ENCODE measurements at regions not wholly inside any gene's neighbourhood (a gene's known extent, or its start where the extent isn't known, plus 50 kb on each side); places are given as distances from the start of the nearest gene placed in this dataset.

DNA sequence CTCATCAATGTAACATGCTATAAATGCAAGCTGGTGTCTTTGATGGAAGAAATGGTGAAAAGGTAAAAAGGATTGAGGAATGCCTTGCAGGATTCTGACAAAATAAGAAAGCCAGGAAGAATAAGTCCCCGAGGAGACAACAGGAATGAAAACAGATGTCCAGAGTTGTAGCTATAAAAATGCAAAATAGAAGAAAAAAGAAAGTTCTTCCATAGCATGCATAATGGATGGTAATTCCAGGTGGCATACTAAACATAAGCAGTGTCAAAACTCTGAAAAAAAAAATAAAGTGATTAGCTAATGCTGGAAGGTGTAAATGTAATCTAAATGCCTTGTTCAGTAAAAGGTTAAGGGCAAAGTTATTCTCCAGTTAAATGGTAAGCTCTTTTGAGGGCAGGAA is 225.9 kb upstream of the CHST9 start:
- Histone ChIP-seq H2BK5ac (ENCODE audit: low read depth, low read length, poor library complexity, severe bottlenecking) (no peak overlapping the region), H2AFZ (replicated peaks; ENCODE audit: low read length, poor library complexity) (no peak overlapping the region), H4K91ac (ENCODE audit: insufficient read depth, low read depth, low read length) (no peak overlapping the region), H3K27me3 (ENCODE audit: control insufficient read depth, insufficient read depth, low read length) (no peaks in the 10 kb centered on the region), H3K79me1 (ENCODE audit: low read depth in 1 of 2, low read length in 2 of 2) (no peaks in the 10 kb centered on the region), H3K23ac (ENCODE audit: low read depth, low read length) (no peak overlapping the region), H3K4me1 (ENCODE audit: control insufficient read depth, insufficient read depth, low read length) (no peaks in the 10 kb centered on the region), H3K18ac (ENCODE audit: low read depth, low read length) (no peak overlapping the region), H2AK5ac (ENCODE audit: low read depth, low read length) (no peak overlapping the region), H3K9ac (ENCODE audit: low read depth, low read length) (no peak overlapping the region), H3K36me3 (ENCODE audit: control insufficient read depth, insufficient read depth, low read length) (no peaks in the 10 kb centered on the region), H4K8ac (ENCODE audit: low read depth in 2 of 2, low read length in 2 of 2) (no peak overlapping the region), H2BK15ac (ENCODE audit: low read depth, low read length) (no peak overlapping the region), H3K27ac (ENCODE audit: insufficient read depth, low read length) (no peak overlapping the region), H2AK9ac (replicated peaks; ENCODE audit: low read depth, low read length, poor library complexity) (no peak overlapping the region), H4K20me1 (ENCODE audit: insufficient read depth, low read length) (no peaks in the 10 kb centered on the region), H3K9me3 (ENCODE audit: control insufficient read depth, insufficient read depth, low read length) (no peaks in the 10 kb centered on the region; the same call in 1 of the 2 replicates), H3K14ac (replicated peaks; ENCODE audit: low read depth, low read length) (no peak overlapping the region), H2BK120ac (ENCODE audit: low read depth, low read length) (no peak overlapping the region), H4K5ac (ENCODE audit: low read depth, low read length) (no peak overlapping the region), H3K4me3 (ENCODE audit: insufficient read depth, low read depth, low read length) (no peak overlapping the region), H2BK20ac (ENCODE audit: low read depth, low read length) (no peak overlapping the region), H3K4me2 (ENCODE audit: low read depth, low read length) (no peak overlapping the region), H3K9me1 (ENCODE audit: insufficient read depth, low read length) (no peaks in the 10 kb centered on the region), H3K56ac (ENCODE audit: extremely low read depth, insufficient read depth, low read length) (no peak overlapping the region), H3K4ac (ENCODE audit: low read depth, low read length) (no peak overlapping the region)
- DNase-seq (no peak), ATAC-seq (ENCODE audit: low read depth) (no peak)
- intact Hi-C loops (cut with micrococcal nuclease) (no loop called here), in situ Hi-C loops (cut with MboI; ENCODE audit: low sequenced_read_pairs) (no loop called here), dilution Hi-C loops (cut with HindIII; ENCODE audit: low sequenced_read_pairs, unreplicated experiment) (no loop called here)
- TF ChIP-seq, protein P1, sequence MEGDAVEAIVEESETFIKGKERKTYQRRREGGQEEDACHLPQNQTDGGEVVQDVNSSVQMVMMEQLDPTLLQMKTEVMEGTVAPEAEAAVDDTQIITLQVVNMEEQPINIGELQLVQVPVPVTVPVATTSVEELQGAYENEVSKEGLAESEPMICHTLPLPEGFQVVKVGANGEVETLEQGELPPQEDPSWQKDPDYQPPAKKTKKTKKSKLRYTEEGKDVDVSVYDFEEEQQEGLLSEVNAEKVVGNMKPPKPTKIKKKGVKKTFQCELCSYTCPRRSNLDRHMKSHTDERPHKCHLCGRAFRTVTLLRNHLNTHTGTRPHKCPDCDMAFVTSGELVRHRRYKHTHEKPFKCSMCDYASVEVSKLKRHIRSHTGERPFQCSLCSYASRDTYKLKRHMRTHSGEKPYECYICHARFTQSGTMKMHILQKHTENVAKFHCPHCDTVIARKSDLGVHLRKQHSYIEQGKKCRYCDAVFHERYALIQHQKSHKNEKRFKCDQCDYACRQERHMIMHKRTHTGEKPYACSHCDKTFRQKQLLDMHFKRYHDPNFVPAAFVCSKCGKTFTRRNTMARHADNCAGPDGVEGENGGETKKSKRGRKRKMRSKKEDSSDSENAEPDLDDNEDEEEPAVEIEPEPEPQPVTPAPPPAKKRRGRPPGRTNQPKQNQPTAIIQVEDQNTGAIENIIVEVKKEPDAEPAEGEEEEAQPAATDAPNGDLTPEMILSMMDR (conservative IDR thresholded peaks at IDR 0.05; ENCODE audit: low read depth, low read length) = no peak
- TF ChIP-seq MXI1 (IDR thresholded peaks at IDR 0.05; ENCODE audit: borderline replicate concordance, low read depth, low read length) = no peak
- no peak for TF ChIP-seq RFX5 (IDR thresholded peaks at IDR 0.05; ENCODE audit: low read depth, low read length)
- no peak for TF ChIP-seq BHLHE40 (IDR thresholded peaks at IDR 0.05; ENCODE audit: low read depth, low read length)
- no peak for TF ChIP-seq MAZ (IDR thresholded peaks at IDR 0.05; ENCODE audit: borderline replicate concordance, low read depth, low read length)
- TF ChIP-seq FOS (IDR thresholded peaks at IDR 0.05; ENCODE audit: low read depth, low read length) = no peak
- no peak for TF ChIP-seq RAD21 (IDR thresholded peaks at IDR 0.05; ENCODE audit: low read length)
- no peak for TF ChIP-seq SMC3 (IDR thresholded peaks at IDR 0.05; ENCODE audit: low read depth, low read length)
- TF ChIP-seq POLR2A (IDR thresholded peaks at IDR 0.05; ENCODE audit: low read depth, low read length) = no peak
- no peak for TF ChIP-seq RCOR1 (IDR thresholded peaks at IDR 0.05; ENCODE audit: insufficient replicate concordance, low read length)
- no peak for TF ChIP-seq MAFK (IDR thresholded peaks at IDR 0.05; ENCODE audit: low read depth, low read length)
- no peak for TF ChIP-seq NFE2L2 (IDR thresholded peaks at IDR 0.05; ENCODE audit: low read depth, low read length)
- TF ChIP-seq, protein P2, sequence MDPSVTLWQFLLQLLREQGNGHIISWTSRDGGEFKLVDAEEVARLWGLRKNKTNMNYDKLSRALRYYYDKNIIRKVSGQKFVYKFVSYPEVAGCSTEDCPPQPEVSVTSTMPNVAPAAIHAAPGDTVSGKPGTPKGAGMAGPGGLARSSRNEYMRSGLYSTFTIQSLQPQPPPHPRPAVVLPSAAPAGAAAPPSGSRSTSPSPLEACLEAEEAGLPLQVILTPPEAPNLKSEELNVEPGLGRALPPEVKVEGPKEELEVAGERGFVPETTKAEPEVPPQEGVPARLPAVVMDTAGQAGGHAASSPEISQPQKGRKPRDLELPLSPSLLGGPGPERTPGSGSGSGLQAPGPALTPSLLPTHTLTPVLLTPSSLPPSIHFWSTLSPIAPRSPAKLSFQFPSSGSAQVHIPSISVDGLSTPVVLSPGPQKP (IDR thresholded peaks at IDR 0.05; ENCODE audit: borderline replicate concordance, low read depth, low read length) = no peak
- TF ChIP-seq CEBPB (IDR thresholded peaks at IDR 0.05; ENCODE audit: low read depth, low read length) = no peak
- WGBS, 2 experiments (ENCODE audit: extremely low coverage in 2 of 2, insufficient read length in 1 of 2) = 0% methylated on average over 1 of the region's 1 CpG; no CpG with 5 or more reads in 1 of the 2 experiments
- no TSS peak for BruUV-seq (replicated peaks)
- ChIA-PET CTCF (no interaction called here), POLR2A (ENCODE audit: unreplicated experiment) (no interaction called here)
